DMS 273 (cell line): ENCODE measurements at regions not wholly inside any gene's neighbourhood (a gene's known extent, or its start where the extent isn't known, plus 50 kb on each side); places are given as distances from the start of the nearest gene placed in this dataset.

Experiments used
- DNase-seq: peaks from one replicate; lab custom pipeline; 2025; ENCODE audit not compliant: unreplicated experiment; lab: John Stamatoyannopoulos, UW

- DNase-seq, result no peak
These were observed 220.0 kb upstream of the TANK start for GRCh38 chr2:160940271-160940670.

GRCh38 chr2:160940699-160941098, 219.5 kb upstream of the TANK start:
- no peak for DNase-seq

DNA sequence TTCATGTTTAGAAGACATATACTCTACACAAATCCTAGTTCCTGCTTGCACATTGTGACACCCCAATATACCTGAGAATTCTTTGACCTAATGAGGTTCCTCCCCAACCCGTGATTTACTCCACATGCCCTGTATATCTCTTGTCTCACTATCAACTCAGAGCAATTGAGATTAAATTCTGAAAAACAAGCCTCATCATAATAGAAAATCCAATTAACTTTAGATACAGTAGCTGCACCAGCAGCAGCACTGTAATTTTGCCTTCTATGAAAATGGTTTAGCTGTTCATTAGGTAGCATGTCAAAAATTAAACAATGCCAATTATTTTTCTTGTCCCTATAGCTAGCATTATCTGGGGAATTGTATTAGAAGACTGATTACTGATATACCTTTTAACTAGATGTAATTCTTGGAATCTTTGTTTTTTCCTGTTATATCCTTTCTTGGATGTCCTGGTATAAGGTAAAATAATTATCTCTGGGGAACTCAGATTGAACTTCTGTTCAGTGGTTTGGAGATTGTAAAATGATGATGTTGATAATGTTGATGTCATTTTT, 218.9 kb upstream of the TANK start:
- no peak for DNase-seq

GRCh38 chr2:160942476-160943142, 217.6 kb upstream of the TANK start:
- DNase-seq, result peak; percentile 19

DNA sequence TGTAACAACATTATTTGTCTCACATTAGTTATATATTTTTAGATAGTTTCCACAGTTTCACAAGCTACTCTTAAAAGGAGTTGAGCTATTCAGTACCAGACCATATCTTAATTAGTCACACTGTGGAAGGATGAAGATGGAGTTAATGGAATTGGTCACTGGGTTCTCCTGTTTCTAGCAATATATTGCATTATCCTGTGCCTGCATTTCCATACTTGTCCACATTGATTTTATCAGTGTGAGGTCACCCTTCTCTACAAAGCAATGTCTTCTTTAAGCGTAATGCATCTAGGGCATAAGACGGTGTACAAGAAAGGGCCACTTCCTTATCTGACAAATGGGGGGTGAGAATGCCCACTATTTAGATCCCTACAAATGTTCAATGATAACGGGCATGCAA, 216.8 kb upstream of the TANK start:
- DNase-seq, result no peak

DNA sequence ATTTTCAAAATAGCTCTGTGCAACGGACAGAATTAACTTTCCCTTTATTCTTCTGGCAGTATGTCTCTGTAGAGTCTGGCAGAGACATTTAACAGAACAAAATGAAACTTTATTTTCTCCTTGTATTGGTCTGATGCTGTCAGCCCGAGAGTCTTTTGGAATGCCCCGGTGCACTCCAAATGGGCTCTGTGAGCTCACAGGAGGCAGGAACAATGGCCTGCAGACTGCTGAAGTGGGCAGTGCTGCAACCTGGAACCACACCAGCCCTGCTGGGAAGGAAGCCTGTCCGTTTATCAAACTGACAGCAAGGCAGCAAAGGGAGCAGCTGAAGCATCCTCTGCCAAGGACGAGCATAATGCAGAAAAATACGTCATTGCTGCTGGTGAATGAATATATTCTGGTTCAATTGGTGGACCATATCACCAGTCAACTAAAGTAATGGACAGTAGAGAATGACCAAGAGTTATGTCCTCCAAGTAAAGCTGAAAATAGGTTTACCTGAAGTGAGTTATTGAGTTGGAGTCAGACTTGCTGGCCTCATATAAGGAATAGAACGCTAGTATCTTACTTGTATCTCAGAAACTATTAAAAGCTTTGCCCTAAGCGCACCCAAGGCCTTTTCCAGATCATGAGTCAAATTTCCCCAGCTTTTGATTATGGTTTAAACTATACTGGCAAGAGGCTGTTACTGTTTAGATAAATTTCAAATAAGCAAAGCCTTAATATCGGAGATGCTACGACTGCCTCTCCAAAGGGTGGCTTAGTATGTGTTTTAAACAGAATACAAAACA, 207.6 kb upstream of the TANK start:
- DNase-seq, result no peak

GRCh38 chr2:160955578-160955977, 204.7 kb upstream of the TANK start:
- DNase-seq, result no peak

- no peak for DNase-seq
These were observed 203.9 kb upstream of the TANK start for GRCh38 chr2:160956243-160956802.

- DNase-seq, result no peak
These were observed 196.3 kb upstream of the TANK start for GRCh38 chr2:160963957-160964356.

DNA sequence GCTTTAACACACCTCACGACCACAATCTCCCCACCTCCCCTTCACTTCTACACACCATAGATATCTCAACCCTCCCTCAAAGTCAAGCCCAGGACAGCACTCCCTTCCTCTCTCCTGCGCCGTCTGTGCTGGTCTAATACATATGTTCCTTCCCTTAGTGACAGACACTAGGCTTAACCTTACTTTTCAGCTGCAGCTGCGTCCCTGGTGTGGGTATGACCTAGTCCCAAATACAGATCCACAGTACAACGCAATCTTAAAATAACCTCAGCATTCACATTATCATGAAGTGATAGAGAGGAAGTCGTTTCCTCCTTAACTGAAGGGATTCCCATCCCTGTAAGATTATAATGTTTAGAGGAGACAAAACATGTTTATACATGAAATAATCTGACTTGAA, 192.7 kb upstream of the TANK start:
- no peak for DNase-seq

- no peak for DNase-seq
These were observed 192.0 kb upstream of the TANK start for GRCh38 chr2:160968183-160968582.

GRCh38 chr2:160970052-160970965, 189.9 kb upstream of the TANK start:
- DNase-seq, result peak; percentile 76

GRCh38 chr2:160973991-160974390, 186.2 kb upstream of the TANK start:
- no peak for DNase-seq

DNA sequence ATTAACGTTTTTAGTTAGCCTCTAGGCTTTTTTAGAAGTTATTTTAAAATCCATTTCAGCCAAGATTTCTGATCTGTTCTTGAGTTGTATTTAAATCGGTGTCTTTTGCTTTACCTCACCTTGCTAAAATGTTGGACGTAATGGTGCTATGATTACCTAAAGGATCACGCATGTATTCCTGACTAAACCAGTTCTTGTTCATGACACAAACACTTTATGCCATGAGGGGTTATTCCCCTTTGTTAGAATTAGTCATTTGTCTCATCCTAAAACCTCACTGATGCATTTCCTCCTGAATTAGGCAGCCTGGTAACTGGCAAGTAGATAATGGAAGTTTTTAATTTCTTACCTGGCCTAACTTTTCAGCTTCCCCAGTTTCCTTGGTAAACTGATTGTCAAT, 185.4 kb upstream of the TANK start:
- DNase-seq, result no peak

DNA sequence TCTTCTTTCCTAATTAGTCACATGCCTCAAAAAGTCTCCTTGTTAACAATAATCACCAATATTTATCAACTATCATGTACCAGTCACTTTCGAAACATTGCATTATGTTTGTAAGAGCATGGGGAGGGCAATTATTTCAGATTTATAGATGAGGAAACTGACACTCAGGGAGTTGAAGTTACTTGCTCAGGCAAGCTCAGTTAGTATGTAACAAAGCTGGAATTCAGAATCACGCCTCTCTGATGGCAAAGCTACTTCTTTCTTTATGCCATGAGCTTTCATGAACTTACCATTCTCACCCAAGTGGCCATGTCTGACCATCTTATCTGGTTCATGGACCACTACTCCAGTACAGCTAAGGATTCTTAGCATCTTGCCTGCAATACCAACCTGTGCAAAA, 183.4 kb upstream of the TANK start:
- no peak for DNase-seq

- DNase-seq, result no peak
These were observed 182.9 kb upstream of the TANK start for GRCh38 chr2:160977376-160977775.

DNA sequence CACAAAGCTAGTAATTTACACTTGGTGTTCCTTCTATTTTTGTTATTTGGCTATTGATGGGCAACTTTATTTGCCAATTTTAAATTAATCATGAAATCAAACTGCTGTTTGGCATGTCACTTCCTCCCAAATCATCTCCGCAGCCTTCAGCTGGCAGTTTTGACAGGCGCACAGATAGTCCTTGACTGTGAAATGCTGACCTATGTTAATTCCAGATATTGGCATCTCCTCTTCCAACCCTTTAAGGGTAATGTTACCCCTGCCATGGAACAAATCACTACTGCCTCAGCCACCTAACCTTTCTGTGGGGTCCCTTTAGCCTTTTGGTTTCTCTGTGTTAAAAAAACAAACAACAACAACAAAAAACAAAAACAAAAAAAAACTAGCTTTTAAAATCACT, 182.4 kb upstream of the TANK start:
- DNase-seq, result no peak

DNA sequence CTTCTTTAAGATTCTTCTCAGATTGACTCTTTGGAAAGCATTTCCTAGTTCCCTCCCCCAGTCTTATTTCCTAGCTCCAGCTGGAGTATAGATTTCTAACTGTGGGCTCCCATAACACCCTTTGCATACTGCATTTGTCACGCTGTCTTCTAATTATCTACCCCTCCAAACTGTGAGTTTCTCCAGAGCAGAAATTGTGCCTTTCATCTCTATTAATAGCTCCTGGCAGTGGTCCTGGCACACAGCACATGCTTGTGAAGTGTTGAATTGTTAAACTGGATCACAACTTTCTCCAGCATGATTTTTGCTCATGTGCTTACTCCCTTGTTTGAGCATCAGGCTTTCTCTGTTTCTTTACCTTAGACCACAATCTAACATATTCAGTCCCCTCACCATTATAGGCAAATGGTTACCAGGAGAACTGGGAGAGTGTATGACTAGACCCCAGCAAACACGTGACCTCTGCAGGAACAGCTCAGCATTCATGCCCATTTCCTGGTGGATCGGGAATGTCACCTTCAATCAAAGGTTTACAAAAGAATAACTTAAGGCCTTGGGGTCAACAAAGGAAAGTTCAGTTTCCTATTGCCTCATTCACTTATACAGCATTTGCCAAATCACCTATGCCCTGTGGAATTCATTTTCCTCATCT, 175.7 kb upstream of the TANK start:
- DNase-seq, result no peak

GRCh38 chr2:160989778-160990177, 170.4 kb upstream of the TANK start:
- DNase-seq, result no peak

GRCh38 chr2:160993654-160994061, 166.6 kb upstream of the TANK start:
- no peak for DNase-seq
